AG20443 (cell line): ENCODE measurements at regions not wholly inside any gene's neighbourhood (a gene's known extent, or its start where the extent isn't known, plus 50 kb on each side); places are given as distances from the start of the nearest gene placed in this dataset.
"Not testable (repeated sequence)": the region's sequence is repeated elsewhere in the genome, so short reads cannot be mapped to it uniquely, and the experiment has no call there.

Source experiments
- DNase-seq: peaks from one replicate; pipeline ENCODE4 v3.0.0; 2012; ENCODE audit warnings: low spot score, mixed read lengths

DNA sequence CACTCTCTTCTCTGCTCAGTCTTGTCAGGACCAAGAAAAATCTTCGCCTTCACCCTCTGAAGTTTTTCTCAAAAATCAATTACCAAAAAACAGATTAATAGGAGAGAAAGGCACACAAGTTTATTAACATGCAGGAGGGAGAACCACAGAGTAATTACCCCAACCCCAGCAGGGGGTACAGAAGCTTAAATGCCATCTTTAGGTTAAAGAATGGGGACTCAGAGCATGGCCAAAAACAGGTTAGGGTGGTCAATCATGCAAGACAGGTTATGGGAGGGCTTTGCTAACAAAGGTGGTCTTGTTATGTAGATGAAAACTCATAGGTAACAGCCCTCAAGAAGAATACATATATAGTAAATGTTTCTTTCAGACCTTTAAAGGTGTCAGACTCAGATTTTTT lies 100.5 kb upstream of the BTN3A2 start:
- no peak for DNase-seq

DNA sequence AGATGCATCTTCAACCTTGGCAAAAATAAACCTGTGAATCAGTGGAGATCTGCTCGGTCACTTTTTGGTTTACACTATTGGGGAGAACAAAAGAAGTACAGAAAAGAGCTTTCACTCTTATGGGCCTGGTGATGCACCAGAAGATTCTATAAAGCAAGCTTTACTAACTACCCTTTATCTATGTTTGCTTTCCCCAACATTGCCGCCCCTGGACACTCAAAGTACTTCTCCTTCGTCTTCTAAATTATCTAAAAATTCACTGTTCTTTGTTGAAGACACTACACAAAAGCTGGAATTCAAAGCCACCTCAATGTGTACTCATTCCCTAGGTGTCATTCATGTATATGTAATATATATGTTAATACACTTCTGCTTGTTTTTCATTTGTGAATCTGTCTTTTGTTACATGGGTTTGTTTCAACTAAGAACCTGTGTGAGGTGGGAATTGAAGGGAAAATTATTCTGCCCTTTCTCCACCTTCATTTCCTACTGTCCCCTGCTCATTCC lies 97.9 kb upstream of the BTN3A2 start:
- DNase-seq, result no peak

DNA sequence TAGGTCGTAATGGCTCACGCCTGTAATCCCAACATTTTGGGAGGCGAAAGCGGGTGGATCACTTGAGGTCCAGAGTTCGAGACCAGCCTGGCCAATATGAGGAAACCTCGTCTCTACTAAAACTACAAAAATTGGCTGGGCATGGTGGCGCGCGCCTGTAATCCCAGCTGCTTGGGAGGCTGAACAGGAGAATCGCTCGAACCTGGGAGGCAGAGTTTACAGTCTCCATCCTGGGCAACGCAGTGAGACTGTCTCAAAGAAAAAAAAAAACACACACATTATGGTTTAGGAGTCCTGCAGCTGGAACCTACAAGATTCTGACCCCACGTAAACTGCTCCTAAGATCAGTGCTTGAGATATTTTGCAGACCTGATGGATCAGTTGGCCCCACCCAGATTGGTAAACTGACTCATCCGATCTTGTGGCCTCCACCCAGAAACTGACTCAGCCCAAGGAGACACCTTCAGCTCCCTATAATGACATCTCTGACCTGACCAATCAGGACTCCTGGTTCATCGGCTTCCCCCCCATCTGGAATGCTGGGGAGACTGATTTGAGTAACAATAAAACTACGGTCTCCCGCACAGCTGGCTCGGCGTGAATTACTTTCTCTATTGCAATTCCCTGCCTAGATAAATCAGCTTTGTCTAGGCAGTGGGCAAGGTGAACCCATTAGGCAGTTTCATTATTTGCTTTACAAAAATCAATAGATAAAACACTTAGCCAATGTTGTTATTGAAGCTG lies 96.2 kb upstream of the BTN3A2 start:
- no peak for DNase-seq

DNA sequence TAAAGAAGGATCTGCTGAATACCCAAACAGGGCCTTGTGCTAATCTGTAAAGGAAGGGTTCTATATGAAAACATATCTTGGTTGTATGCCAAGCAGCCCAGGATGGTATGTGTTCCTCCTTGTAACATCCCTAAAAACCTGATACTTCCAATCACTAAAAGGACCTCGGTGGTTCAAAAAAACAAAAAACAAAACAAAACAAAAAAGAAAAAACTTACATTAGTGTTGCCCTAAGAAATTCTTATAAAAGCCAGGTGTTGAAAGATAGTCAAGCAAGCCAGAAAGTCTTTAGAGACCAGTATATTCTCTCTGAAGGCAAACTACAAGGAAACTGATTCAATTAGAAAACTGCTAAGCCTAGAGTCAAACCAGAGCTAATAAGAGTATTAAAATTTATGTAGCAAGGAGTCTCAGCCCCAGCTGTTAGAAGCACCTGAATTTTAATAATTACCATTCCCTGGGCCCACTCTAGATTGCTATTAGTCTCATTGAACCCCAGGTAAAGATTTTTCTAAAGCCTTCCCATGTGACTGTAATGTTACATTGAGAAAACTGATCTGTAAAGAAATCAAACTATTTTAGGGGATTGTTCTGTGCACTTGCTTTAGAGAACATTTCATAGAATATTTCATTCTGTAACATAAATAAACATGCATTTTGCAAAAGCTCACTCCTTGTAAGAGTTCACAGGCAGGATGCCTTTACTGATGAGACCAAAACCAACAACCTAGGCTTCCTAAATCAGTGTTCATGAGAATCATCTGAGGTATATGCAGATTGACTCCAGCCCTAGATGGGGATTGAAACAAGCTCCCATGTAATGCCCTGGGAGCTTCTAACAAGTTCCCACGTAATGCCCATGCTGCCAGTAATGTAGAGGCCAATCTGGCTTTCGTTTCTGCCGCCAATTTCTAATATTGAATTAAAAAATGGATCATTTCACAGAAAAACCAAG lies 95.2 kb upstream of the BTN3A2 start:
- no peak for DNase-seq

DNA sequence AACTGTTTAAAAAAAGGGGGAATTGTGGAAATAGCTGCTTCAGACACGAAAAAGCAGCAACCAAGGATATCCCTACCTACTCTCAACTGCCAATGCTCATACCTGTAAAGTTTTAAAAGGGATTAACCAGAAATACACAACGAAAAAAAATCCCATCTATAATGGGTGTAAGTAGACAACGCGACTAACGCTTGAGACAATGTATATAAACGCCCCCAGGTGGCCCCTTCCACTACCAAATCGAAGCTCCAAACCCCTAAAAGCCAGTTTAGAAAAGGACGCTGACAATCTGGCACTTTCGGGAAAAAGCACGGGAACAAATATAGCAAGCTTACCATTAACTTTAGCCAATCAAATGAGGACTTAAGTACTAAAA lies 94.5 kb upstream of the BTN3A2 start:
- DNase-seq, result no peak

DNA sequence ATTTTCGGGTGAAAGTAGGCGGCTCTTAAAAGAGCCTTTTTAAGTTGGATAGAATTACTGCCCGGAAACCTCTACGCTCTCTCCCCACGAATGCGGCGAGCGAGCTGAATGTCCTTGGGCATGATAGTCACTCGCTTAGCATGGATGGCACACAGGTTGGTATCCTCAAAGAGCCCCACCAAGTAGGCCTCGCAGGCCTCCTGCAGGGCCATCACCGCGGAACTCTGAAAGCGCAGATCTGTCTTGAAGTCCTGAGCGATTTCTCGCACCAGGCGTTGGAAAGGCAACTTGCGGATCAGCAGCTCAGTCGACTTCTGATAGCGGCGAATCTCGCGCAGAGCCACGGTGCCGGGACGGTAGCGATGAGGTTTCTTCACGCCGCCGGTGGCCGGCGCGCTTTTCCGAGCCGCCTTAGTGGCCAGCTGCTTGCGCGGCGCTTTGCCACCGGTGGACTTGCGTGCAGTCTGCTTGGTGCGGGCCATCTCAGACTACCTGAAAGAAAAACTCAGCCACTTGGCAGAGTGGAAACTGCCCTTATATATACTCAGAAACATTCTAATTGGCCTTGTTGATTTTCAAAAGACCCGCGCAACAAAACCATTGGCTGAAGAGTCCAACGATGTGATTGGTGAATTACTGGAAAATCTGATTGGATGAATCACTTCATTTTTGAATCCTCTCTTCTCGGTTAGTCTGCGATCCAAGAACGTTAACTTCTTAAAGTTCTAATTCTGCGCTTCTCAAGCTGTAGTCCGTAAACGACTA lies 93.9 kb upstream of the BTN3A2 start:
- peak; percentile 90 for DNase-seq

DNA sequence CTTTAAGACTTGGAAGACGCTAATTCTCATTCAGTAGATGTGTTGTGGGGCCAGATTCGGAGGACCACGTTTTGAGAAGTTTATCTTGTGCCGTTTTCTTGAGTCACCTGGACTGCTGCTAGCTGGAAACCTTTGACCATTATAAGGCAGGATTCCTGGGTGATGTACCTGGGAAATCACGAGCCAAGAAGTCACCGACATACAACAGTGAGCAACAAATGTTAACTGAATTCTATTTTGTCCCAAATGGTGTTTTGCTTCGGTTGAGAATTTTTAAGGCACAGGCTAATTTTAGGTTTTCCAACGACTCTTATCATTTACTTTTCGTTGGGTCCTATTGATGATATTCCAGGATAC lies 93.4 kb upstream of the BTN3A2 start:
- no peak for DNase-seq

DNA sequence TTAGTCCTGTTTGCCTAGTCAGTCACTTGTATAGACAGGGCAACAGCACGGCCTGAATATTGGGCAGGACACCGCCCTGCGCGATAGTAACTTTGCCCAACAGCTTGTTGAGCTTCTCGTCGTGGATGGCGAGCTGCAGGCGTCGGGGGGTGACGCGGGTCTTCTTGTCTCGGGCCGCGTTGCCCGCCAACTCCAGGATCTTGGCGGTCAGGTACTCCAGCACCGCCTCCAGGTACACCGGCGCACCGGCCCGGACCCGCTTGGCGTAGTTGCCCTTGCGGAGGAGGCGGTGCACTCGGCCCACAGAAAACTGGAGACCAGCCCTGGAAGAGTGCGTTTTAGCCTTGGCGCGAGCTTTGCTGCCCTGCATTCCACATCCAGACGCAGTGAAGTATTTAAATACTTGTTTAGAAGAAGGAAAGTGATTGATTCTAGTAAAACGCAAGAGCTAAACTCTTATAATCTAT lies 92.8 kb upstream of the BTN3A2 start:
- DNase-seq, result no peak

DNA sequence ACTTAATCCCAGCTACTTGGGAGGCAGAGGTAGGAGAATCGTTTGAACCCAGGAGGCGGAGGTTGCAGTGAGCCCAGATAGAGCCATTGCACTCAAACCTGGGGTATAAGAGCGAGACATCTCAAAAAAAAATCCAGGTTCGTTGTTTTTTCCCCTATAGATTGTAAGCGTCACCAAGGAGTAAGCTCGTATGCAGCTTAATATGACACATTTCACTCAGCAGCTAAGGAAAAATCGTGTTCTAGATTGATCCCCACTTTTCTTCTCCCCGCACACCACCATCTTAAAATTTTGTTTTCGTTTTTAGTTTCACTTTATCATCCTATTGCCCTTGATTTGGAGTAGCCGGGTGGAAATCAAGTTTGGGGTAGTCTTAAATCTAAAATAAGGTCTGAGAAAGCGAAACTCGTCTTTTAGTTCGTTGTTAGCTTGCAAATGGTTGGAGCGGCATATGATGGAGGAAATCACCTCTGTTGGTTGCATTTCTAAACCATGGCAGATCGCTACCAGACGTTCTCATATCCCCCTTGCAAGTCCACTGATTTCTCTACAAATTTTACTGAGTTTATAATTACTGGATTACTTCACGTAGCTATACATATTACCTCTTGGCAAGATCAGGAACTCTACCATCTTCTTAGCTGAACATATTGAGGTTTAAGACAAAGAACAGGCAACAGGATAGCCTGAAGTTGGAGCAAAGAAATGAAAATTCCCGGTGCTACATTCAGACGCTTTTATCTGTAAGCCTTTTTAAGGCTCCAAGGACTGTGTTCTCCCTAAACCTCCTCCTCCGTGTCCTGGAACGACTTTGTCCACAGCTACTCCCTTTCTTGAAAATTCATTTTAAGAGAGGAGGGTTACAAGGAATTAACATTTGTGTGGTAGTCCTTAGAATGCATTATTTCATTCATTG lies 91.1 kb upstream of the BTN3A2 start:
- DNase-seq, result no peak

DNA sequence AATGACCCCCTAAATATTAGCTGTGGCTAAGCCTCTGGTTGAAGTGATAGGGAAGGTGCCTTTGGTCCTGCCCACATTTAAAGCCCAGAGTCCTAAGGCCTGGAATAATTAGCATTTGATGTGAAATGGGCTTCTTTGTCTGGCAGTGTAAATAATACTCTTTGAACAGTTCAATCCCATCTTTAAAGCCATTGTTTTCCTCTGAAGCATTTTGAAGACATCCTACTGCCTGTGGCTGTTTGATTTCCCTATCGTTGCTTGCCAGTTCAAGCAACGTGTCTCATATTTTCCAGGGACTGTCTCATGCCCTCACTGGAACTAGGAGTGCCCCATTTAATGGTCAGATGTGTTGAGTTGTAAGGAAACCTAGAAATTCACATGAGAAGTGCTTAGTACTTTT lies 89.3 kb upstream of the BTN3A2 start:
- DNase-seq, result no peak

DNA sequence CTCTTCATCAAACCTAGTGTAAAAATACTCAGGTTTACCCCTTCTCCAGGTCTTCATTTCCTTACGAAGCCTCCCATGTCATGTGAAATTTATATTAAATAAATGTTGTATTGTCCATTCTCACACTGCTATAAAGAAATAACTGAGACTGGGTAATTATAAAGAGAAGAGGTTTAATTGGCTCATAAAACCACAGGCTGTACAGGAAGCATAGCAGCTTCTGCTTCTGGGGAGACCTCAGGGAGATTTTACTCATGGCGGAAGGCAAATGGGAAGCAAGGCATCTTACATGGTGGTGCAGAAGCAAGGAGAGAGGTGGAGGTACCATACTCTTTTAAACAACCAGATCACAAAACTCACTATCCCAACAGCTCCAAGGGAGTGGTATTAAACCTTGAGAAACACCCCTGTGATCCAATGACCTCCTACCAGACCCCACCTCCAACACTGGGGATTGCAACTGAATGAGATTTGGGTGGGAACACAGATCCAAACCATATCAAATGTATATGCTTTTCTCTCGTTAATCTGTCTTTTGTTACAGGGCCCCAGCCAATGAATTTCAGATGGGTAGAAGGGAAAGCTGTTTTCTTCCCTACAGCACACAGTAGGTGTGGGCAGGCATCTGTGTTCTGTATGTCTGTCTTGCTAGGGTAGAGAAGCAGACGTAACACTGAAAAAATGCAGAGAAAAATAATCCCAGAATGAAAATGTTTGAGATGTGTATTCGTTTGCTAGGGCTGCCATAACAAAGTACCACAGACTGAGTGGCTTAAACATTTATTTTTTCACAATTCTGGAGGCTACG lies 88.0 kb upstream of the BTN3A2 start:
- no peak for DNase-seq

DNA sequence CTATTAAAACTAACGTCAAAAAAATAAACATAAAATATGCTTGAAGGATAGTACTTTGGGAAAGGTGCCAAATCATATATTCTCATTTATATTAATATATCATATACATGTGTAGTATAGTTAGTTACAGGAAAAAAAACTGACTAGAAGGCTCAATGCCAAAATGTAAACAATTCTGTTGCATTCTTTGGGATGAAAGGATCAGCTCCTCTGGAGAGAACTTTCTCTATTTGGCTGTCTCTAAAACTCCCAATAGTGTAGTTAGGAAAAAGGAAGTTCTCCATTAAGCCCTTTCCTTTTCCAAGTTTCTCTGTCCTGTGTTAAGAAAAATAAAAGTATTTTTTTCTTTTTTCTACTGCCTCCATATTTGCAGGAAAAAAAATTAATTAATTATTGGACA lies 86.5 kb upstream of the BTN3A2 start:
- DNase-seq, result no peak

DNA sequence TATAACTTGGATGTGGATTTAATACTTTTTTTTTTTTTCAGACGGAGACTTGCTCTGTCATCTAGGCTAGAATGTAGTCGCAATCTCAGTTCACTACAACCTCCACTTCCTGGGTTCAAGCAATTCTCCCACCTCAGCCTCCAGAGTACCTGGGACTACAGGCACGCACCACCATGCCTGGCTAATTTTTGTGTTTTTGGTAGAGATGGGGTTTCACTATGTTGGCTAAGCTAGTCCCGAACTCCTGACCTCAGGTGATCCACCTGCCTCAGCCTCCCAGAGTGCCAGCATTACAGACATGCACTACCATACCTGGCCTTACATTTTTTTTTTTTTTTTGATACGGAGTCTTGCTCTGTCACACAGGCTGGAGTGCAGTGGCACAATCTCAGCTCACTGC lies 85.6 kb upstream of the BTN3A2 start:
- not testable (repeated sequence) for DNase-seq

DNA sequence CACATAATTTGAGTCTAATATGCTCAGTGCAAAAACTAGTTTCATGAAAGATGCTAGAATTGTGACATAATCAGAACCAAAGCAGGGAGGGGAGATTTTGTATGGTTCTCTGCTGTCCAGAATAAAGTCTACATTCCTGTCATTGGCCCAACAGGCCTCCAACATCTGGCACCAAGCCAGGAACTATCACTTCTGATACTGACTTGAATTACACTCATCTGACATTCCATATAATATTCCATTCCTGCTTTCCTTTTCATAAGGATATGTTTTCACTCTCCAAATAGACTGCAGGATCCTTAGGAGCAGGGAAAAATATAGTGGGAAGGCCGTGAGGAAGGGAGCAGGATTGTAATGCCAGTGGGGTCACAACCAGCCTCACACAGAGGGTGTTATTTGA lies 84.6 kb upstream of the BTN3A2 start:
- DNase-seq, result no peak

DNA sequence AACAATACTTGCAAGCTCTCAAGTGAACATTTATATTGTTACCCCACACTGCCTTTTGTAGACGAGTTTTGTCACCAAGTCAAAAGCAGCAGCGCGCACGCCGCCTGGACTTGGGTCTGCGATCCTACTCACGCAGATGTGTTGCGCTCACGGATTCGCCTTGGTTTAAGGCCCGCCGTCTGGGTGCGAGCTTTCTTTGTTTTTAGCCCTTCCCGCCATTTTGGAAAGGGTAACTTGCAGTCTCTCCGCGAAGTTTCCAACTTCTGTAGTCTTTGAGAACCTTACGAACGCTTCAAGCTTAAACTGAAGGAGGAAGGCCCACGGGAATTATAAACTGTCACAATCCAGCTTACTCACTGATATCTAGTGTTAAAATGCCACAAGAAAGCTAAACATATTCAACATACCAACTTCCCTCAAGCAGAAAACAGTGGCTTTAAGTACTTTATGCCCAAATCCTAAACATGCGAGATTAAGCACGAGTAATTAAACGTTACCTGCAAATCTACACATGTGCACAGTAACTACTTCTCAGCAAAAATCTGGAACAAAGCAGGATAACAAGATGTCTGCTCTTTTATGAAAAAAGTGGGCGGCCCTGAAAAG lies 80.4 kb upstream of the BTN3A2 start:
- peak; percentile 44 for DNase-seq

DNA sequence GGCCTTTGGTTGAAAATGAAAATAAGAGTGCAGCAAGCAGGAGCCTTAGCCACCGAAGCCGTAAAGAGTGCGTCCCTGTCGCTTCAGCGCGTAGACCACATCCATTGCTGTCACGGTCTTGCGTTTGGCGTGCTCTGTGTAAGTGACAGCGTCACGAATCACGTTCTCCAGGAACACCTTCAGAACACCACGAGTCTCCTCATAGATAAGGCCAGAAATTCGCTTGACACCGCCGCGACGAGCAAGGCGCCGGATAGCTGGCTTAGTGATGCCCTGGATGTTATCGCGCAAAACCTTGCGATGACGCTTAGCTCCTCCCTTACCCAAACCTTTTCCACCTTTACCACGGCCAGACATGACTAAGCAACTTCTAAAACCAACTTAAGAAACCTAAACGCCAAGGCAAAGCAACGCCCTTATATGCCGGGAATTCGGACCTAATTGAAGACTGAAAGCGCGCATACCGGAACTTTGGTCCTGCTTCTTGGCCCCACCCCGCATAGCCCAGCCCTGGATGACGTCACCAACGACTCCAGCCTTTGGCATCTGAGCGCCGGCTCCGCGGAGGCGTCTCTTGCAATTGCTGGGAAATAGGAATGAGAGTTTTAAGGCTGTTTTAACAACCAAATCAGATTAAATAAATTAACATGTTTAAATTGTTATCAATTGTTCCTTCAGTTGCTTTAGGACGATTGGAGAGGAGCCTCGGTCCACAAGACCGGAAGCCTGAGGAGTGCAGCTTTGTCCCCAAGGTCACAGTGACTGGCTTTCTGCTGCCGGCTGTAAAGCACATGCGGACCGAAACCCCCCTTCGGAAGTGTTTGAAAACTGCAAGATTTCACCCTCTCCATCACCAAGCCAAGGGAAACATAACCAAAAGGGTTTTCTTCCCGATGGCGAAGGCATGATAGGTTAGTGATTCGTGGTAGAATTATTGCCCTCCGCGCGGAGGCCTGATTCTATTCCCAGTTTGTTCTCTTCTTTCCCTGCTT lies 79.6 kb upstream of the BTN3A2 start:
- DNase-seq, result peak; percentile 96

DNA sequence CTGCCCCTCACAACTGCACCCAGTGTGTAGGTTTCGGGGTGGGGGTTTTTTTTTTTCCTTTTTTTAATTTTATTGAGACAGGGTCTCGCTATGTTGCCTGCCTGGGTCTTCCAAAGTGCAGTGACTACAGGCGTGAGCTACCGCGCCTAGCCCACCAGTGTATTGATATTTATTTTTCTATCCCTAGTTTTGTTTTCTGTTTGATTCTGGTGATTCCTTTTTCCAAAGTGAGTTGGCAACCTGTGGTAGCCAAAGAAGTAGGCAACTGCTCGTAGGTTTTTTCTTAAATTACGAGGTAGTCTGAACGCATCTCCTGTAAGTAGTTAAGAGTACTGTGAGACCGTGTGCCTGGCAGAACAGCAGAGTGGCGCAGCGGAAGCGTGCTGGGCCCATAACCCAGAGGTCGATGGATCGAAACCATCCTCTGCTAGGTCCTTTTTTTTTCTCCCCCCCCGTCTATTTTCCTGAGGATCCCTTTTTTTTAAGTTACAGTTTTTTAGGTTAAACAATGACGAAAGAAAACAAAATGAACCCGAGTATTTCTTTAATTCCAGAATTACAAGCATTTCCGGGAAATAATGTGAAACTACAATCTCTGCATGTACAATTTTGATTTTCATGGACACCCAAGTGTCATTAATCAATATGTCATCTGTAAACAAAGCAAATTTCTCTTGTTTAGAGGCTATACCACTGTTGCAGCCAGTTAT lies 78.7 kb upstream of the BTN3A2 start:
- peak; percentile 46 for DNase-seq

DNA sequence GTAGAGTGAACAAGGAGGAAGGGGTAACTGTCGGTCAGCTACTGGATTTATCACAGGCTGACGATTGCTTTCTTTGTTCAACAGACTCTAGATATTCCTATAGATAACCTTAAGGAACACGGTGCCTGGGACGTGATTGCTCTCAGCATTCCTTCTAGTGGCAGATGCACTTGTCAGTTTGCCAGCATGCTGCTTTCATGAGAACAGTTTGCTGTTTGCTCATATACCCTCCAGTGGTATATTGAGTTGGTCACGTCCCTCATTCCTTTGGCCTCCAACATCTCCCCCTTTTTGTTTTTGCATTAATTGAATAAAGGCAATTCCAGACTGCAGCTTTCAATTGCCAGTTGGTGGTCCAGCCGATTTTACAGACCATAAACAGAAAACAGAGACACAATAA lies 76.8 kb upstream of the BTN3A2 start:
- DNase-seq, result no peak
